ENCODE measurements at regions not wholly inside any gene's neighbourhood (a gene's known extent, or its start where the extent isn't known, plus 50 kb on each side); places are given as distances from the start of the nearest gene placed in this dataset.

DNA sequence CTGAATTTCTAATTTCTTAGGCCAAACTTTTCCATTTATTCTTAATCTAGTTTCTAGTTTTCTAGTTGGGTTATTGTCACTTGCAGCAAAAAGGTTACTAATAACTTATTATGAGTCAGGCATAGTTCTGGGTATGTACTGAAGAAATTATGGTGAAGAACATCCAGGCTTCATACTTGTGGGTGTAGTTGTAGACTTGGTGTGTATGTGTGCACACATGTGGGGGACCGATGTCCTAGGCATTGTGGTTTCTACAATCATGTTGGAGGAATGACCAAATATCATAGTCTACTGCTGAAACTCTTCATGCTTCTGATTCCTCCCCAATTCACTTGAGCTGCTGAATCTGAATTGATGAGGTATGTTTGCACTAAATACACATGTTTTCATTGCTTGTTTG lies 141.2 kb downstream of the PMAIP1 start:
- Histone ChIP-seq H3K27me3 (replicated peaks in 2 of 5; ENCODE audit: control insufficient read depth in 4 of 5, insufficient read depth in 5 of 5, low read length in 4 of 5) (no peaks in the 10 kb centered on the region), H3K4me1 (ENCODE audit: control extremely low read depth in 1 of 4, control insufficient read depth in 4 of 4, insufficient read depth in 4 of 4, low read length in 3 of 4) (no peaks in the 10 kb centered on the region), H3K4me3 (ENCODE audit: control insufficient read depth in 1 of 7, extremely low read depth in 1 of 7, insufficient read depth in 4 of 7, low read depth in 2 of 7, low read length in 6 of 7) (no peak overlapping the region), H3K9me3 (ENCODE audit: control extremely low read depth in 1 of 5, control insufficient read depth in 4 of 5, insufficient read depth in 2 of 5, low read depth in 1 of 5, low read length in 4 of 5) (no peaks in the 10 kb centered on the region), H3K36me3 (ENCODE audit: control insufficient read depth in 4 of 4, insufficient read depth in 4 of 4, low read length in 3 of 4) (no peaks in the 10 kb centered on the region), H3K27ac (ENCODE audit: insufficient read depth in 1 of 2, low read depth in 1 of 2, low read length in 2 of 2, poor library complexity in 1 of 2, severe bottlenecking in 2 of 2) (no peak overlapping the region)
- ChIA-PET CTCF (no interaction called here), POLR2A (no interaction called here)
- WGBS (ENCODE audit: insufficient coverage), result no CpG with 5 or more reads among the region's 1 CpG
- DNase-seq, result no peak

DNA sequence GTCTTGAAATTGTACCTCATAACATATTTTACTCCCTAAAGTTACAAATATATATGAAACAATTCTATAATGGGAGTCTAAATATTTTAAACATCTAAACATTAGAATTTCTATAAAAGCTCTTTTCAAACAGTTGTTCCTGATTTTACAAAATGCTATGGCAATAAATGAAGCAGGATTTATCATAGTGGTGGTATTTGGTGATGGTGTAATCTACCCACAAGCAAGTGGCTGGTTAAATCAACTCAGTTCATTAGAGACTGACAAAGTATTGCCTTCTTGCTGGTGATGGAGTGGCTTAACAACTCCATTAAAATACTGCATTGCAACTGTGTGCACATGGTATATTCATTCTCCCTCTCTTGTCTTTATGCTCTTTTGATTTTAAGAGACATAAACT lies 138.9 kb downstream of the PMAIP1 start:
- ChIA-PET CTCF (interaction anchor here (0.5 kb wide), 1 partner anchor 486 kb away, joined by 4 read pairs; no protein-coding TSS in a partner anchor), POLR2A (interaction anchor here (0.5 kb wide), 1 partner anchor 10 kb away, joined by 3 read pairs; no protein-coding TSS in a partner anchor)
- Histone ChIP-seq H3K36me3 (ENCODE audit: control insufficient read depth in 4 of 4, insufficient read depth in 4 of 4, low read length in 3 of 4) (no peaks in the 10 kb centered on the region), H3K4me1 (ENCODE audit: control extremely low read depth in 1 of 4, control insufficient read depth in 4 of 4, insufficient read depth in 4 of 4, low read length in 3 of 4) (no peaks in the 10 kb centered on the region), H3K4me3 (ENCODE audit: control insufficient read depth in 1 of 7, extremely low read depth in 1 of 7, insufficient read depth in 4 of 7, low read depth in 2 of 7, low read length in 6 of 7) (no peak overlapping the region), H3K27me3 (replicated peaks in 2 of 5; ENCODE audit: control insufficient read depth in 4 of 5, insufficient read depth in 5 of 5, low read length in 4 of 5) (no peaks in the 10 kb centered on the region), H3K9me3 (ENCODE audit: control extremely low read depth in 1 of 5, control insufficient read depth in 4 of 5, insufficient read depth in 2 of 5, low read depth in 1 of 5, low read length in 4 of 5) (no peaks in the 10 kb centered on the region), H3K27ac (ENCODE audit: insufficient read depth in 1 of 2, low read depth in 1 of 2, low read length in 2 of 2, poor library complexity in 1 of 2, severe bottlenecking in 2 of 2) (no peak overlapping the region)
- no peak for DNase-seq

DNA sequence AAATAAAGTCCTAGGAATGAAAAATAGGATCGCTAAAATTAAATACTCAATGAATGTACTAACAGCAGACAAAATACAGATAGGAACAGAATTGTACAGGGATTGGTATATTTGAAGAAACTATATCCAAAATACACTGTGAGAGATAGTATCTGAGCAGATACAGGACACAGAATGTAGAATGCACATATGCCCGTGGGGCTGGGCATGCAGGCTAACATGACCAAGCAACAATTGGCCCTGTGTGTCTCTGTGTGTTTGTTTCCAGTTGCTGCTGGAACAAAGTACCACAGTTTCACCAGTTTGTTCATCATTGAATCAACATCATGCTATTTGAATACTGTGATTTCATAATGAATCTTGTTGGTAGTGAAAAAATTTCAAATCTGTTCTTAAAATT lies 127.6 kb downstream of the PMAIP1 start:
- ChIA-PET POLR2A (no interaction called here), CTCF (no interaction called here)
- no peak overlapping the region for H3K27ac ChIP-seq (ENCODE audit: insufficient read depth in 1 of 2, low read depth in 1 of 2, low read length in 2 of 2, poor library complexity in 1 of 2, severe bottlenecking in 2 of 2)
- H3K4me3 ChIP-seq (ENCODE audit: control insufficient read depth in 1 of 7, extremely low read depth in 1 of 7, insufficient read depth in 4 of 7, low read depth in 2 of 7, low read length in 6 of 7), result no peak overlapping the region
- no peaks in the 10 kb centered on the region for H3K4me1 ChIP-seq (ENCODE audit: control extremely low read depth in 1 of 4, control insufficient read depth in 4 of 4, insufficient read depth in 4 of 4, low read length in 3 of 4)
- no peak for DNase-seq
- H3K36me3 ChIP-seq (ENCODE audit: control insufficient read depth in 4 of 4, insufficient read depth in 4 of 4, low read length in 3 of 4), result no peaks in the 10 kb centered on the region
- H3K27me3 ChIP-seq (replicated peaks in 2 of 5; ENCODE audit: control insufficient read depth in 4 of 5, insufficient read depth in 5 of 5, low read length in 4 of 5), result no peaks in the 10 kb centered on the region
- WGBS (ENCODE audit: insufficient coverage), result 88% methylated on average over 1 of the region's 2 CpGs
- H3K9me3 ChIP-seq (ENCODE audit: control extremely low read depth in 1 of 5, control insufficient read depth in 4 of 5, insufficient read depth in 2 of 5, low read depth in 1 of 5, low read length in 4 of 5), result no peaks in the 10 kb centered on the region

DNA sequence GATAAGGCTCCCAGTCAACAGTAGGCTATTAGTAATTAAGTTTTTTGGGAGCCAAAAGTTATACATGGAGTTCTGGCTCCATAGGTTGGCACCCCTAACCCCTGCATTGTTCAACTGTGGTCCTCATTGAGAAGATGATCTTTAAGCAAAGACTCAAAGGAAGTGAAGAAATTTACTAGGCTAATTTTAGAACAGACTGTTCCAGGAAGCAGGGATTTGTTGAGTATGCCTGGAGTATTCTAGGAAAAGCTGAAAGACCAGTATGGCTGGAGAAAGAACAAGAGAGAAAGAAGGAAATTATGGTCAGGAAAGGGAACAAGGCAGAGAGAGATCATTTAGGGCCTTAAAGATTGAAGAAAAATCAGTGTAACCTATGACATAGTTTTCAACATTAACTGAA lies 125.1 kb downstream of the PMAIP1 start:
- H3K4me3 ChIP-seq (ENCODE audit: control insufficient read depth in 1 of 7, extremely low read depth in 1 of 7, insufficient read depth in 4 of 7, low read depth in 2 of 7, low read length in 6 of 7), result no peak overlapping the region
- no peak overlapping the region for H3K27ac ChIP-seq (ENCODE audit: insufficient read depth in 1 of 2, low read depth in 1 of 2, low read length in 2 of 2, poor library complexity in 1 of 2, severe bottlenecking in 2 of 2)
- no peaks in the 10 kb centered on the region for H3K4me1 ChIP-seq (ENCODE audit: control extremely low read depth in 1 of 4, control insufficient read depth in 4 of 4, insufficient read depth in 4 of 4, low read length in 3 of 4)
- DNase-seq, result no peak
- ChIA-PET POLR2A (no interaction called here), CTCF (no interaction called here)
- H3K9me3 ChIP-seq (ENCODE audit: control extremely low read depth in 1 of 5, control insufficient read depth in 4 of 5, insufficient read depth in 2 of 5, low read depth in 1 of 5, low read length in 4 of 5), result no peaks in the 10 kb centered on the region
- H3K27me3 ChIP-seq (replicated peaks in 2 of 5; ENCODE audit: control insufficient read depth in 4 of 5, insufficient read depth in 5 of 5, low read length in 4 of 5), result no peaks in the 10 kb centered on the region
- H3K36me3 ChIP-seq (ENCODE audit: control insufficient read depth in 4 of 4, insufficient read depth in 4 of 4, low read length in 3 of 4), result no peaks in the 10 kb centered on the region

DNA sequence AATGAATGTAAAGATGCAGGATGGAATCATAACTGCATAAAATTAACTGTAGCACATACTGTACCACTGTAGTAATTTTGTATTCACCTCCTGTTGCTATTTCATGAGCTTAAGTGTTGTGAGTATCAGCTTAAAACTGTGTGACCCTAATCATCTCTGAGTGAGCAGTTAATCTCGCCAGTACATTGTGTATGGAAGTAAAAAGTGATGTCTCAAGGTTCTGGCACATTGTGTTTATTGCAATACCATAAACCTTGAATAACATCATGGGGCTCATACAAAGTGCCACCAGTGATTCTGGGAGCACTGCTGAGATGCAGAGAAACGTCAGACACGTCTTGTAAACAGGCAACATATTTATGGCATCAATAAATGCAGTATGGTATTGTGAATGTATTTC lies 124.5 kb downstream of the PMAIP1 start:
- CTCF ChIA-PET, result no interaction called here

DNA sequence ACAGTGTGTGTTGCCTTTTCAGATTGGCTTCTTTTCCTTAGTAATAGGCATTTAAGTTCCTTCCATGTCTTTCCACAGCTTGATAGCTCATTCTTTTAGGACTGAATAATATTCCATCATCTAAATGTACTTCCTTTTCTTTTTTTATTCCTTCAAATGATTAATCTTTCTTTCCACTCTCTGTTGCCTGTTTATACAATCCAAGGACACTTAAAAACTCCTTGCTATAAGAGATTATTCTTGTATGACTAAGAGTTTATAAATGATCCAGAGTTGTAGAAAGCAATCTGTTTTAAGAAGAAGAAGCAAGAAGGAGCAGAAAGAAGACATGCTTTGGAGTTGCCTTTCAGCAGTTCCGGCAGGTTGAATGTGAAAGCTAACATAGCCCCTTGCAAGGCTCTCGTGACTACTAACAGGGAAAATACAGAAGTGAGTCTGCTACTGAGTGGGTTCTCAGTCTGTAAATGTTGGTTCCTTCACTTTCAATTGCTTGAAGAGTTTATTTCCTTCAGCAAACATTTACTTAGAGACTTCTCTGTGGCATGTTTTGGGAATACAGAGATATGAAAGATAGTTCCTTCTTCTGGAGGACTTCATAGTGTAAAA lies 123.0 kb downstream of the PMAIP1 start:
- peaks cover 0 to 2% (median 0%) of the 10 kb centered on the region in 4 experiments for H3K4me1 ChIP-seq (ENCODE audit: control extremely low read depth in 1 of 4, control insufficient read depth in 4 of 4, insufficient read depth in 4 of 4, low read length in 3 of 4)
- peaks cover 0 to 3% (median 0%) of the 10 kb centered on the region in 5 experiments for H3K27me3 ChIP-seq (replicated peaks in 2 of 5; ENCODE audit: control insufficient read depth in 4 of 5, insufficient read depth in 5 of 5, low read length in 4 of 5)
- peak in 2 of 3 donors; percentile 1 to 2 for DNase-seq
- POLR2A ChIA-PET, result interaction anchor here (0.7 kb wide), 1 partner anchor 153 kb away, joined by 7 read pairs; no protein-coding TSS in a partner anchor
- H3K27ac ChIP-seq (ENCODE audit: insufficient read depth in 1 of 2, low read depth in 1 of 2, low read length in 2 of 2, poor library complexity in 1 of 2, severe bottlenecking in 2 of 2), result no peak overlapping the region
- H3K36me3 ChIP-seq (ENCODE audit: control insufficient read depth in 4 of 4, insufficient read depth in 4 of 4, low read length in 3 of 4), result no peaks in the 10 kb centered on the region
- no peaks in the 10 kb centered on the region for H3K9me3 ChIP-seq (ENCODE audit: control extremely low read depth in 1 of 5, control insufficient read depth in 4 of 5, insufficient read depth in 2 of 5, low read depth in 1 of 5, low read length in 4 of 5)
- WGBS (ENCODE audit: insufficient coverage), result 75% methylated on average over 2 of the region's 2 CpGs
- CTCF ChIA-PET, result no interaction called here
- H3K4me3 ChIP-seq (ENCODE audit: control insufficient read depth in 1 of 7, extremely low read depth in 1 of 7, insufficient read depth in 4 of 7, low read depth in 2 of 7, low read length in 6 of 7), result no peak overlapping the region

More for the DNA sequence above, 124.5 kb downstream of the PMAIP1 start:
- H3K4me1 ChIP-seq (ENCODE audit: control extremely low read depth in 1 of 4, control insufficient read depth in 4 of 4, insufficient read depth in 4 of 4, low read length in 3 of 4), result no peaks in the 10 kb centered on the region
- no peak overlapping the region for H3K27ac ChIP-seq (ENCODE audit: insufficient read depth in 1 of 2, low read depth in 1 of 2, low read length in 2 of 2, poor library complexity in 1 of 2, severe bottlenecking in 2 of 2)
- H3K4me3 ChIP-seq (ENCODE audit: control insufficient read depth in 1 of 7, extremely low read depth in 1 of 7, insufficient read depth in 4 of 7, low read depth in 2 of 7, low read length in 6 of 7), result no peak overlapping the region
- H3K9me3 ChIP-seq (ENCODE audit: control extremely low read depth in 1 of 5, control insufficient read depth in 4 of 5, insufficient read depth in 2 of 5, low read depth in 1 of 5, low read length in 4 of 5), result no peaks in the 10 kb centered on the region
- POLR2A ChIA-PET, result no interaction called here
- no peaks in the 10 kb centered on the region for H3K36me3 ChIP-seq (ENCODE audit: control insufficient read depth in 4 of 4, insufficient read depth in 4 of 4, low read length in 3 of 4)
- no CpG with 5 or more reads among the region's 3 CpGs for WGBS (ENCODE audit: insufficient coverage)
- DNase-seq, result no peak
- H3K27me3 ChIP-seq (replicated peaks in 2 of 5; ENCODE audit: control insufficient read depth in 4 of 5, insufficient read depth in 5 of 5, low read length in 4 of 5), result peaks cover 0 to 3% (median 0%) of the 10 kb centered on the region in 5 experiments

DNA sequence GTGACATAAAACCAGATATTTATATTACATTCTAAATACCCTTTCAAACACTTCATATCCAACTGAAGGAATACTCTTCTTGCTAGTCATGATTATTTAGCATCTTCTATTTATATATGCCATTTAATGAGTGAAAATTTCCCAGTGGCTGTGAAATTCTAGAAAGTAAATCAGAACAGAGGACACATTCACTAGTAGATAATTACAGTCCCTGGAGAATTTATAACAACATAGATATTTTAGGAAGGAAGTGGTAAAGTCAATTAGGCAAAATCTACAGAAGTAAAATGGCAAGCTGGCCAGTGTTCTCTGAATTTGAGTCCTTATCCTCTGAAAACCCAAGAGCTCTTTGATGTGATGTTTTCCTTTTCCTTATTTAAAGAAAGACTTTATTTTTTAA lies 121.8 kb downstream of the PMAIP1 start:
- DNase-seq, result no peak
- H3K27ac ChIP-seq (ENCODE audit: insufficient read depth in 1 of 2, low read depth in 1 of 2, low read length in 2 of 2, poor library complexity in 1 of 2, severe bottlenecking in 2 of 2), result no peak overlapping the region
- CTCF ChIA-PET, result no interaction called here
- H3K9me3 ChIP-seq (ENCODE audit: control extremely low read depth in 1 of 5, control insufficient read depth in 4 of 5, insufficient read depth in 2 of 5, low read depth in 1 of 5, low read length in 4 of 5), result no peaks in the 10 kb centered on the region
- H3K36me3 ChIP-seq (ENCODE audit: control insufficient read depth in 4 of 4, insufficient read depth in 4 of 4, low read length in 3 of 4), result no peaks in the 10 kb centered on the region
- H3K4me3 ChIP-seq (ENCODE audit: control insufficient read depth in 1 of 7, extremely low read depth in 1 of 7, insufficient read depth in 4 of 7, low read depth in 2 of 7, low read length in 6 of 7), result no peak overlapping the region
- peaks cover 0 to 2% (median 0%) of the 10 kb centered on the region in 4 experiments for H3K4me1 ChIP-seq (ENCODE audit: control extremely low read depth in 1 of 4, control insufficient read depth in 4 of 4, insufficient read depth in 4 of 4, low read length in 3 of 4)
- POLR2A ChIA-PET, result no interaction called here
- peaks cover 0 to 3% (median 0%) of the 10 kb centered on the region in 5 experiments for H3K27me3 ChIP-seq (replicated peaks in 2 of 5; ENCODE audit: control insufficient read depth in 4 of 5, insufficient read depth in 5 of 5, low read length in 4 of 5)
